ENCODE measurements at regions not wholly inside any gene's neighbourhood (a gene's known extent, or its start where the extent isn't known, plus 50 kb on each side); places are given as distances from the start of the nearest gene placed in this dataset.

- no peak for TF ChIP-seq POLR2AphosphoS5 (IDR thresholded peaks at IDR 0.05; ENCODE audit: low read depth, low read length)
- TF ChIP-seq POLR2A (IDR thresholded peaks at IDR 0.05; ENCODE audit: low read depth, low read length) = no peak
- no peak for TF ChIP-seq TAF1 (IDR thresholded peaks at IDR 0.05; ENCODE audit: low read depth, low read length)
- no peak for TF ChIP-seq SPI1 (IDR thresholded peaks at IDR 0.05; ENCODE audit: low read depth, low read length)
Observed at GRCh38 chr2:8582651-8583399, 99.0 kb upstream of the ID2 start.

All from GM12891 (cell line).